SK-MEL-5 (cell line): ENCODE measurements at regions not wholly inside any gene's neighbourhood (a gene's known extent, or its start where the extent isn't known, plus 50 kb on each side); places are given as distances from the start of the nearest gene placed in this dataset.
A peak's percentile ranks its signal among the peaks of the same experiment; 100 is the strongest.
"Not testable (repeated sequence)": the region's sequence is repeated elsewhere in the genome, so short reads cannot be mapped to it uniquely, and the experiment has no call there.

Experiments used
- DNase-seq: peaks from one replicate; pipeline ENCODE4 v3.0.0-alpha.2; 2016; ENCODE audit warnings: low read depth, low spot score
- in situ Hi-C: cut with HindIII; loops from 2 replicates; pipeline ENCODE4 v1.10.0; 2016; ENCODE audit warnings: low sequenced_read_pairs, high pct_unique_total_duplicates, low pct_unique_long_range_greater_than_20kb

DNA sequence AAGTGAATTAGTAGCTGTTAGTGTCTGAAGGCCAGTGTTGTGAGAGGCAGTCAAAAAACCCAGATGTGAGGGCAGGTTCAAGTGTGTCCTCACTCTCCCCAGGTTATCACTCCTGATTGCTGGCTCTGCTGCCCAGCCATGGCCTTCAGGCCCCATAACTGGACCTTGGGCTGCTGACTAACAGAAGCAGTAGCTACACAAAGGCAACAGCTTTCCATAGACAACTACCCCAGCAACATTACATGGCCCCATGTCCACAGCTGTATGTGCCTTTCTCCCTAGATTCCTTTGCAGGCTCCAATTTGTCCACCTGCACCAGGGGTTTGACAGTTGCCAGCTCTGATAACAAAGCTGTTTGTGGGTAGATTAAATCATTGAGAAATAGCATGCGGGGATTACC, 297.8 kb downstream of the ARL4A start:
- in situ Hi-C loops = no loop called here
- DNase-seq = no peak

DNA sequence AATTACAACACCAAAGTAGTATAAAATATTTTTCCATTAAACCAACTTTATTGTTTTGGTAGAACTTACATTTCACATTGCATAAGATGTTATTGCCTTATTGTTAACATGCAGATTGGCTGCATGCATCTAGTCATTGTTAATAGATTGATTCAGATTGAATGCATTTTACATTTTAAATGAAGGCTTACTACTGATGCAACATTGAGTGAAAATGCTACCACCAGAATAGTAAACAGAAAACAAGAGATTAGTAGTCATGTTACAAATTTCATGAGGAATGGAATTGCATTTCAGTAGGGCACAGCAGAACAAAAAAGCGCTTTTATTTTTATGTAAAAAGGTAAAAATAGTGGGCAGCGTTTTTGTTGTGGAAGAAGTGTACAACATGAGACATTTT, 298.3 kb downstream of the ARL4A start:
- in situ Hi-C loops = no loop called here
- DNase-seq = no peak

DNA sequence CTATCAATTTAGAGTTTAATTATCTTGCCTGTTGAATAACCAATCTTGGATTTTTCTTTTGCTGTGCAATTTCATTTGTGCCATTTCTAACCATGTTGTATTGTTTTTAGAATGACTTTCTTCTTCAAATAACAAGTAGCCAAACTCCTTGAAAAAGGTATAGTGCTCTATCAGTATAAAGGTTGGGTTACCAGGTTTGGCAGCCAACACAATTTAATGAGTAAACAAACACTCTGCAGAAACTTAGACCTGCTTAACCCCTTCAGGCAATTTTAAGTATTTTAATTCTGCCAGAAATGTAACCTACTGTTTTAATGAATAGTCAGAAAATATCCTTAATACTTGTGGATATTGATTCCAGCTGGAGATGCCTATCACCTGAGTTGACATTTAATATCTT, 299.8 kb downstream of the ARL4A start:
- in situ Hi-C loops = no loop called here

DNA sequence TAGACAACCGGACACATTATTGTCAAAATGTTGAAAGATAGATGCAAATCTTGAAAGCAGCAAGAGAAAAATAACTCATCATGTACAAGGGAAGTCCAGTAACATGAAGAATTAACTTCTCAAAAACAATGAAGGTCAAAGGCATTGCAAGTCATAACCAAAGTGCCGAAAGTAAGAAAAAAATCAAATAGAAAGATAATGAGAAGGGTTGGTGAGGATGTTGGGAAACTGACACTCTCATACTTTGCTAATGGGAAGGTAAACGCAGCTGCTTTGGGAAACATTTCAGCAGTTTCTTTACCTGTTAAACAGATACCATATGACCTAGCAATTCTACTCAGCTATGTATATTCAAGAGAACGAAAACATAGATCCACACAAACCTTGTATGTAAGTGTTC, 303.0 kb downstream of the ARL4A start:
- DNase-seq = no peak
- in situ Hi-C loops = no loop called here

More for the DNA sequence above, 299.8 kb downstream of the ARL4A start:
- DNase-seq = no peak

DNA sequence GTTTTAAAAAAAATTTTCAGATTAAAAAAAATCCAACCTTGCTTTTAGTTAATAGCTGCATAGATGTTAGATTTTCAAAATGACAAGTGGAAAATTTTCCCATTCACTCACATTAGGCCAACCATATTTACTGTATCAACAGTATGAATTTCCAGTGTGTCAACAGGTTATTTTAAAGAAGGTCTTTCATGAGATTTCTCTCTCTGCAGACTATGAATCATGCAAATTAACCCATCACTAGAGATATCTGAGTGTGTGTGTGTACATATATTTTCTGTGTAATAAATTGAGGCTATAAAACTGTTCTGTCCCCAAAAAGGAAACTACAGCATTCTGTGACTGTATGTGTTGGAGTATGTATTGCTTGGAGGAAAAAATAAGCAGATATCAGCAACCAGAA, 305.6 kb downstream of the ARL4A start:
- in situ Hi-C loops = no loop called here
- DNase-seq = no peak

DNA sequence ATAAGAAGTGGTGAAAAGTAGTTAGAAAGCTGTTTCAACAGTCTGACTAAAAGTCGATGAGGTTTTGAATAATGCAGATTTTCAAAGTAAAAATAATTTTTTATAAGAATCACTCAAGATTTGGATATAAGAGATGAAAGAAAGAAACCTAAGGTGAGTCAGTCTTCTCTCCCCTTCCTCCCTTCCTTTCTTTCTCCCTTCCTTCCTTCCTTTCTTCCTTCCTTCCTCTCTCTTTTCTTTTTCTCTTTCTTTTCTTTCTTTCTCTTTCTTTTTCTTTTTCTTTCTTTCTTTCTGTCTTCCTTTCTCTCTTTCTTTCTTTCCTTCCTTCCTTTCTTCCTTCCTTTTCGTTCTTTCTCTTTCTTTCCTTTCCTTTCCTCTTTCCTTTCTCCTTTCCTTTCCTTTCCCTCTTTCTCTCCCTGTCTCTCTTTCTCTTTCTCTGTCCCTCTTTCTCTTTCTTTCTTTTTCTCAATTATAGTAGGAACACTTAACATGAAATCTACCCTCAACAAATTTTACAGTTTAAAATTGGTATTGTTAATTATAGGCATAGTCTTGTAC, 308.6 kb downstream of the ARL4A start:
- DNase-seq = no peak
- in situ Hi-C loops = no loop called here

DNA sequence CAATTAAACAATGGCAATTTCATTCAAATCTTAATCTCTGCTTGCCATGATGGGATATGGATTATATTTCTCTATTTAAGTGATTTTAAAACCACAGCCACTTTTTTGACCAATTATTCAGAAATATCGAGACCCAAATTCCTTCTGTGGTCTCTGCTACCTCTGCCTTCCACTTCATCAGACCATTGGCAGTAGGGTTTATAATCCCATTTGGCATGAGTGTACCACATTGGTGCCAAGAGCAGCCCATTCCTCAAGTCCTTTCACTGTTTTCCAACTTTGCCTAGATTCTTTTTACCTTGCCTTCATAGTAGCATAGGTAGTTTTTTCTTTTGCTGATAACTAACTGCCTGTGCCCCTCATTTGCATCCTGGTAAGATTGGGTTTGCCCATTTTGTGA, 319.9 kb downstream of the ARL4A start:
- no peak for DNase-seq

DNA sequence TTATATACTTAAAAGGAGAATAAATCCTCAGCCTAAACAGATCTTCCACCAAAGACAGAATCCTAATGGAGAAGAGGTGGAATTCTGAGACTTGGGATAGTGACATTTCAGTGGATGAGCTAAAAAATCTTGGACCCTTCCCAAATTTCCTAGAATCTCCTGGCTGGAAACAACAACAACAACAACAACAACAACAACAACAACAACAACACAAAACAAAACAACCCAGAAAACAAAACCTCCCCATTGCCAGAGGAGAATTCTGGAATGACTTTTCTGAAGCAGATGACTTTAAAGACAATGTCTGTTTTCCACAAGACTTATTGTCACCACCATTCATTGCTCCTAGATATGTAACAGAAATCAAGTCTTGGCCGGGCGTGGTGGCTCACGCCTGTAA, 322.1 kb downstream of the ARL4A start:
- DNase-seq = no peak
- in situ Hi-C loops = no loop called here

More for the DNA sequence above, 319.9 kb downstream of the ARL4A start:
- in situ Hi-C loops = no loop called here

DNA sequence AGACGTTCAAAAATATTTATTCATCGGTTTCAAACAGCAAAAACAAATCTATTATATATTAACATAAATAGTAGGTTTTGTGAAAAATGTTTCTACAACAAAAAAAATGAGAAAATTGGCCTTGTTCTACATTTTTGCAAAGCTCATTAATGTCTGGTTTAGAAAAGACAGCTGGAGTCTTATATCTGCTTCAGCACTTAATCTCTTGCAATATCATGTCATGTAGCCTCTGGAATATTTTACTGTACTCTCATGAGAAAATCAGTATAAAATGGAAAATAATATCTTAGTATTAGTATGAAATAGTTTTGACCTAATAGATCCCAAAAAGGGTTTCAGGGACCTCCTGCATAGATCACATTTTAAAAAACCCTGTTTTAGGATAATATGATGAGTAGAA, 326.6 kb downstream of the ARL4A start:
- in situ Hi-C loops = no loop called here
- DNase-seq = no peak

DNA sequence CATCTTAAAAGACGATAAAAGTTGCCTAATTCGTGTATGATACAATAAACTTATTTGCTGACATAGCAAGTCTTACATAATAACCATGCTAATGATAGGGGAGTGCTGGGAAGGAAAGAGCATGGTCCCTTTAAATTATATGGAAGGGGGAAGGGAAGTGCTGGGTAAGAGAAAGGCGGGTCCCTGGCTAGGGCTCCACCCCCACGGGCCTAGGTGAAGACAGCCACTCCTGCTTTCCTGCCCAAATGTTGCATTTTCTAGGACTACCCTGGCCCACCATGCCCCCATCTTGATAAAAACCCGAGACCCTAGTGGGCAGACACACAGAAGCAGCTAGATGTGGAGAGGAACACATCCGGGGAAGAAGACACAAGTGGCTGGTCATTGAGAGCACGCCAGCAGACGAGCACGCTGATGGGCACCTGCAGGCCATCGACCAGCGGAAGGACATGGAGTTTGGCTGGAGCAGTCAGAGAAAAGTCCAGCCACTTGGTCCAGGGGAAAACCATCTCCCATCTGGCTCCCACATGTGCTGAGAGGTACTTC, 328.7 kb downstream of the ARL4A start:
- in situ Hi-C loops = no loop called here
- no peak for DNase-seq

DNA sequence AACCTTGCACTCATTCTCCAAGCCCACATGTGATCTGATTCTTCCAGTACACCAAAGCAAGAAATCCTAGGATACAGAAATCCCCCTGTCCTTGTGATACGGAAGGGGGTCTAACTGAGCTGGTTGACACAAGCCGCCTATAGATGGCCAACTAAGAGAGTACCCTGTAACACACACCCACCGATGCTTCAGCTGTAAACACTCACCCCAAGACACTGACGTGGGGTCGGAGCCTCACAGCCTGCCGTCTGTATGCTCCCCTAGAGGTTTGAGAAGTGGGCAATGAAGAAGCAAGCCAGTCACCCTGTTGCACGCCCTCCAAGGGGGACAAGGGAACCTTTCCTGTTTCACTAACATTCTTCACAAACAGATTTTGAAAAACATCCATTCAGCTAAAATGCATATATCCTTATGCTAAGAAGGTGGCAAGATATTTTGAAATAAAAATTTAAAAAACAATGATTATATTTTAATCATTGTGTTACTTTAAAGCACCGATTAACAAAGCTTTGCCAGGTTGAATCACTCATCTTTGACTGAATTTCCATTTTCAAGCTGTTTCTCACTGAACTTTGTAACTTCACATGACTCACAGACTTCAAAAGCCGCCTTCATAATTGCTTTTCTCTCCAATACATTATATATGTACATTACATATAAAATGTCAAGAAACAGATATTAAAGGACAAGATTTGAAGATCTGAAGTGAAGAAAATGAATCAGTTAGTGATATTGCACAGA, 329.3 kb downstream of the ARL4A start:
- in situ Hi-C loops = no loop called here
- DNase-seq = no peak

DNA sequence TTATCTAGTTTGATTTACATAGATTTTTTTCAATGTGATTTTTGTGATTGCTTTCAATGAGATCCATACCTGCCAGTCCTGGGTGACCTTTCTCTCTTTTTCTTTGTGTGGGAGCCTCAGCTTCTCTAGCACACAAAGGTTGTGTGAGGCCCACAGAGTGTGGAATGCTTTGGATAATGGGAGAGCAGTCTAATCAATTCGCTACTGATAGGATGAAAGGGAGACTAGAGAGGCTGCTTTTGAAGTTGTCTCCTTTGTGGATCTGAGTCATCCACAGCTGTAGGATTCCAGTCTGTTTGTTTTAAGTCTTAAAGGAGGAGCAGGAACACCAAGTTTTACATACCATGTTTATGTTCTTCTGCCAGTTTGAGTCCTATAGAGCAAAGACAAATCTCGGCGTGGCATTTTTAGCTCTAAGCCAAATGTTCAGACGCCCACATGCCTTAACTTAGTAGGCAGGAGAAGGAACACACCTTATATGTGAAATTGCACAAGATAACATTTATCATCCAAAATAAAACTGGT, 330.0 kb downstream of the ARL4A start:
- DNase-seq = peak; percentile 36
- in situ Hi-C loops = no loop called here

DNA sequence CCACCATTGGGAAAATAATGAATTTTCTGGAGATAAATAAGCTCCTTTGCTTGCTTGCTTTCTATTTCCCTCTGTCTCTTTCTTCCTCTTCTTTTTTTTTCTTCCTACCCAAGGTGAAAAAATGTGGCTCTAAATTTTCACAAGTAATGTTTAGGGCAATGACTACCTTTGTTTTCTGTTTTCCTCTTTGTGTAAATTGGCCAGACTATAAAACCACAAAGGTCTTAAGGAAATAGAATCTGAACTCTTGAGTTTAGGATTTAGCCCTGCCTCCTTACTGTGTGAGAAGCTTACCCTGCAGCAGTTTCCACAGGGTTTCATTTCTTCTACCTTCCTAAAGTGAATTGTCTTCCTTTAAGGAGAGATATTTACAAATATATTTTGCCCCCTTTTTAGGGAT, 330.4 kb downstream of the ARL4A start:
- in situ Hi-C loops = no loop called here
- DNase-seq = no peak

DNA sequence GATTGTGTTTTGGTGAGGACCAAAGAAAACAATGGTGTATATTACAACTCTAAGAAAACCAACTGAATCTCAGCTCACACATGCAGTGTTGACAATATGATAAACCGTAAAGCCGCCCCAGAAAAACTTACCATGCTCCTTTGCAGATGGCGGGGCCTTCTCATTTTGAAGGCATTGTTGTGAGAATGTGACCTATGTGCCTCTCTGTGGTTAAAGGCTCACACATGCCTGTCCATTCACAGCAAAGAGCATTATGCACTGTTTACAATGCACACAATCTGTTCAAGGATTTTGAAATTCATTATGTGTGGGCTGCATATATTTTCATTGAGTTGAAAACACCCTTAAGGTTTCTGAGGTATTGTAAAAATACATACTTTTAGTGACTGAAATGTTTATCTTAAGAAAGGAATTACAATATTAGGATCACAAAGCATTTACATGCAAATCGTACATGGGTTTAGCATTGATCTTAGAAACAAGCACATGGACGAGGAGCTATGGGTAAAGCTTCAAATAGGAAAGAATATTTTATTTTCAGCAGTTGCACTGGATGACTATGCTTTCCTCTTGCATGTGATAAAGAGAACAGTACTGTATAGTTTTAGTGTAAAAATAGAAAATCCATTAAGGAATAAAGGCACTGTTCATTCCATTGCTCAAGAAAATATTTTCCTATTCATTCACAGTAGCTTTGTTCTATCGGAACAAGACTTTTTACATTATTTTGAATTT, 334.3 kb downstream of the ARL4A start:
- DNase-seq = peak; percentile 63
- in situ Hi-C loops = no loop called here

DNA sequence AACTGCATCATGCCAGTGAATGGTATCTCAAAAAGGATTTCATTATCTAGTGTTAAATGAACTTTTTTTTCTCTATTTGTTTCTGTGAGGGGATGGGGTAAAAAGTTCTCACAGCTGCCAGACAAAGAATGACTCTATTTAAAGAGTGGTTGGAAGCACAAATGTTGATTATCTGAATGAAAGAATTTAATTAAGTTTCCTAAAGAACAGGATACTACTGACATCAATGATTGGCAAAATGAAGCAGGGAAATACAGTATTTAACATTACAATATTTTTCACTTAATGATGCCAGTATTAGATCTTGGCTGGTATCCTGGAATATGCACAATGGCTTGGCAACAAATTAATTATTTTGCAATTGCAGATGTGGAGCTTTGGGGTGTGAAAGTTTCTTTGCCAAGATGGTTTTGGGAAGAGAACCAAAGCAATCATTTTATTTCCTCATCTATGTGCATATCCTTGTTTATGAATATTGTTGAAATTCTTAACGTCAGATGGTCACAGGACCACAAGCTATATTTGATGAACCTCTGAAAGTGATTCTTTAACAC, 336.8 kb downstream of the ARL4A start:
- in situ Hi-C loops = no loop called here
- no peak for DNase-seq

DNA sequence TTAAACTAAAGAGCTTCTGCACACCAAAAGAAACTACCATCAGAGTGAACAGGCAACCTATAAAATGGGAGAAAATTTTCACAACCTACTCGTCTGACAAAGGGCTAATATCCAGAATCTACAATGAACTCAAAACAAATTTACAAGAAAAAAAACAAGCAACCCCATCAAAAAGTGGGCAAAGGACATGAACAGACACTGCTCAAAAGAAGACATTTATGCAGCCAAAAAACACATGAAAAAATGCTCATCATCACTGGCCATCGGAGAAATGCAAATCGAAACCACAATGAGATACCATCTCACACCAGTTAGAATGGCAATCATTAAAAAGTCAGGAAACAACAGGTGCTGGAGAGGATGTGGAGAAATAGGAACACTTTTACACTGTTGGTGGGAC, 337.6 kb downstream of the ARL4A start:
- in situ Hi-C loops, DNase-seq: not testable (repeated sequence)

DNA sequence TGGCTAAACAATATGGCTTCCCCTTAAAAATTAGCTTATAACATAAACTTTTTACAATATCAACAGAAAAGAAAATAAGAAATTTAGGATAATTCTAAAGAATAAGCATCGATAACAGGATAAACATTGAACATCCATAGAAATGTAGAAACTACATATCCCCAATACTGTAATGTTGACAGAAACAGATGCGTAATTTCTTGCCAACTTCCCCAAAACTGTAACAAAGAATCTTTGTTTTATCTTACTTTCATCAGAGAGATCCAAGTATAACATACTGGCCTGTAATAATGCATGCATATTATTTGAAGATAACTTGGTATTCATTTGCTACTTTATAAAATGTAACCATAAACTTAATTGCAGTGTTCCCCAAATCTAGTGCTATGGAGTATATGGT, 339.9 kb downstream of the ARL4A start:
- in situ Hi-C loops = no loop called here
- no peak for DNase-seq
